GM20000 (cell line): ENCODE measurements at regions not wholly inside any gene's neighbourhood (a gene's known extent, or its start where the extent isn't known, plus 50 kb on each side); places are given as distances from the start of the nearest gene placed in this dataset.

Experiments
- DNase-seq: peaks from one replicate; pipeline ENCODE4 v3.0.0; 2012; ENCODE audit warnings: low spot score
- CTCF ChIP-seq: IDR thresholded peaks from 2 replicates; pipeline ENCODE4 v1.5.1; 2012; ENCODE audit warnings: mild to moderate bottlenecking, control low read depth; ENCODE audit errors: extremely low read depth, missing control alignments

DNA sequence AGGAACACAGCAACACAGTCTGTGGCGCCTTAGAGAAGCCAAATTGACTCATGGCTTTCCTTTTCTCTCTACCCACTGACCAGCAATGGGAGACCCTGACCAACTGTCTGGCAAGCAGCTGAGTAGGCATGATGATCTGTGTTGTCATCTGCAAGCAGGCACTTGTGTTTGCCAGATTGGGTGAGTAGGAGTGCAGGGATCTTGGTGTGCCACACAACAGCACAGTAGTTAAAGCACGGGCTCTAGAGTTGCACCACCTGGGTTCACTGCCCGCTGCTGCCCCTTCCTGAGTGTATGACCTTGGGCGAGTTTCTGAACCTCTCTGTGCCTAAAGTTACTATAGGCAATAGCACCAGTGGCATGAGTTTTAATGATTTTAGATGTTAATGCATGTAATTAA, 95.7 kb upstream of the CD53 start:
- DNase-seq: no peak
- no peak for TF ChIP-seq CTCF

GRCh38 chr1:110774398-110774797, 98.5 kb upstream of the CD53 start:
- DNase-seq: no peak
- TF ChIP-seq CTCF: no peak

DNA sequence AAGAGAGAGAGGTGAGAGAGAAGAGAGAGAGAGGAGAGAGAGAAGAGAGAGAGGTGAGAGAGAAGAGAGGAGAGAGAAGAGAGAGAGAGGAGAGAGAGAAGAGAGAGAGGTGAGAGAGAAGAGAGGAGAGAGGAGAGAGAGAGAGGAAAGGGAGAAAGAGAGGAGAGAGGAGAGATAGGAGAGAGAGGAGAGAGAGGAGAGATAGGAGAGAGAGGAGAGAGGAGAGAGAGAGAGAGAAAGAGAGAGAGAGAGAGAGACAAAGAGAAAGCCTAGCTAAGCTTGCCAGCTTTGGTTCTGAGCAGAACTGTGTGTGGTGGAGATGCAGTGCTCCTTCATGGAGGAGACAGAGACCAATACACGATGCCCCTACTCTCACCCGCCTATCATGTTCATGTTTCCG, 99.1 kb upstream of the KCNA3 start:
- no peak for DNase-seq
- no peak for TF ChIP-seq CTCF

GRCh38 chr1:110771245-110772022, 96.7 kb upstream of the KCNA3 start:
- TF ChIP-seq CTCF: no peak
- no peak for DNase-seq

GRCh38 chr1:110770832-110771231, 96.1 kb upstream of the KCNA3 start:
- no peak for TF ChIP-seq CTCF

GRCh38 chr1:110768605-110769004, 93.9 kb upstream of the KCNA3 start:
- TF ChIP-seq CTCF: no peak
- no peak for DNase-seq

More at GRCh38 chr1:110770832-110771231, 96.1 kb upstream of the KCNA3 start:
- DNase-seq: no peak

DNA sequence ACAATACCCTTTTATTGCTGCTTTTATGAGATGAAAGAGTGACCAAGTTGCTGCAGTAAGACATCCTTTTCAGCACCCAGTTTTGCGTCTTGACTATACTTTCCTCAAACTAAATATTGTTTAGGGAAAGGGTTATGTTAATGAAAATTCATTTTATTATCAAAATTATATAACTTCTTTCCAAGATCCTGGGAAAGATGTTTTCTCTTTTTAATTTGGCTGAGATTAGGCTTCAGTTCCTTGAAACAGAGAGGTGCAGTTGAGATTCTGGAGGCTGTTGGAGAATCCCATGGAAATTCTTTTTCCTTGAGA, 91.6 kb upstream of the KCNA3 start:
- TF ChIP-seq CTCF: no peak
- DNase-seq: no peak
